Sciatic nerve (tissue), 2 donors: ENCODE measurements at regions not wholly inside any gene's neighbourhood (a gene's known extent, or its start where the extent isn't known, plus 50 kb on each side); places are given as distances from the start of the nearest gene placed in this dataset.

Experiments
- ATAC-seq: fragments of 200-7000 bp; cut with Tn5 transposase; one replicate; pipeline ENCODE4 v1.9.1; 2020; ENCODE audit warnings: mild to moderate bottlenecking, moderate library complexity
- DNase-seq: peaks from one replicate; pipeline ENCODE4 v3.0.0-alpha.2; 2020; ENCODE audit warnings: low spot score
- intact Hi-C: fragments of 100-400 bp; cut with DNase I; formaldehyde crosslinking; loops from one replicate; pipeline ENCODE4 v1.14.2; 2022
- donor health status: DM: no; HTN: no; CAD: no.
- donor health status: DM: no; HTN: no; CAD: no.

GRCh38 chr12:90098132-90098779 lies 389.6 kb upstream of the ATP2B1 start:
- ATAC-seq (peak; percentile 46), DNase-seq (no peak)
- intact Hi-C loops = no loop called here

- intact Hi-C loops = no loop called here
- DNase-seq (no peak), ATAC-seq (peak; percentile 48)
Measured at GRCh38 chr12:90091809-90092208, 383.2 kb upstream of the ATP2B1 start.

GRCh38 chr12:90090929-90091651 lies 382.5 kb upstream of the ATP2B1 start:
- intact Hi-C loops = no loop called here
- DNase-seq (no peak), ATAC-seq (peak; percentile 82)

GRCh38 chr12:90086281-90086680 lies 377.6 kb upstream of the ATP2B1 start:
- ATAC-seq (no peak), DNase-seq (no peak)
- intact Hi-C loops = no loop called here

- no peak for ATAC-seq
- intact Hi-C loops = no loop called here
- DNase-seq = no peak
Measured at GRCh38 chr12:90085494-90086274, 377.0 kb upstream of the ATP2B1 start.

GRCh38 chr12:90084018-90084417 lies 375.4 kb upstream of the ATP2B1 start:
- DNase-seq = no peak
- no peak for ATAC-seq
- intact Hi-C loops = no loop called here

- intact Hi-C loops = no loop called here
- no peak for DNase-seq
Measured at GRCh38 chr12:90080616-90081015, 372.0 kb upstream of the ATP2B1 start.

GRCh38 chr12:90079529-90080210 lies 371.0 kb upstream of the ATP2B1 start:
- intact Hi-C loops = no loop called here
- ATAC-seq (no peak), DNase-seq (no peak)

More at GRCh38 chr12:90080616-90081015, 372.0 kb upstream of the ATP2B1 start:
- no peak for ATAC-seq

- DNase-seq (no peak), ATAC-seq (no peak)
- intact Hi-C loops = no loop called here
Measured at GRCh38 chr12:90078344-90078743, 369.7 kb upstream of the ATP2B1 start.

- intact Hi-C loops = no loop called here
- ATAC-seq = no peak
- DNase-seq = no peak
Measured at GRCh38 chr12:90077756-90078155, 369.1 kb upstream of the ATP2B1 start.

- DNase-seq (no peak), ATAC-seq (no peak)
- intact Hi-C loops = no loop called here
Measured at GRCh38 chr12:90076851-90077319, 368.2 kb upstream of the ATP2B1 start.

GRCh38 chr12:90075685-90076084 lies 367.0 kb upstream of the ATP2B1 start:
- ATAC-seq = no peak
- intact Hi-C loops = no loop called here

GRCh38 chr12:90074086-90074485 lies 365.4 kb upstream of the ATP2B1 start:
- intact Hi-C loops = no loop called here
- DNase-seq = no peak
- no peak for ATAC-seq

More at GRCh38 chr12:90075685-90076084, 367.0 kb upstream of the ATP2B1 start:
- DNase-seq = no peak

- ATAC-seq (no peak), DNase-seq (no peak)
- intact Hi-C loops = no loop called here
Measured at GRCh38 chr12:90071996-90072395, 363.4 kb upstream of the ATP2B1 start.

GRCh38 chr12:90069711-90070110 lies 361.1 kb upstream of the ATP2B1 start:
- intact Hi-C loops = no loop called here

GRCh38 chr12:90067791-90068190 lies 359.2 kb upstream of the ATP2B1 start:
- intact Hi-C loops = no loop called here
- ATAC-seq (no peak), DNase-seq (no peak)

More at GRCh38 chr12:90069711-90070110, 361.1 kb upstream of the ATP2B1 start:
- ATAC-seq (no peak), DNase-seq (no peak)

GRCh38 chr12:90064852-90065801 lies 356.5 kb upstream of the ATP2B1 start:
- ATAC-seq (no peak), DNase-seq (no peak)
- intact Hi-C loops = no loop called here

GRCh38 chr12:90062799-90063198 lies 354.2 kb upstream of the ATP2B1 start:
- no peak for ATAC-seq
- DNase-seq = no peak
- intact Hi-C loops = no loop called here
